ENCODE measurements at regions not wholly inside any gene's neighbourhood (a gene's known extent, or its start where the extent isn't known, plus 50 kb on each side); places are given as distances from the start of the nearest gene placed in this dataset.

- H3K9ac ChIP-seq (ENCODE audit: control insufficient read depth, insufficient read depth, low read length) = no peak overlapping the region
- no peak overlapping the region for H3K4me2 ChIP-seq (ENCODE audit: control insufficient read depth, insufficient read depth)
- no peaks in the 10 kb centered on the region for H3K36me3 ChIP-seq (ENCODE audit: control insufficient read depth in 2 of 2, insufficient read depth in 2 of 2, low read length in 1 of 2)
- no TSS peak for BruUV-seq (replicated peaks)
- H3K9me3 ChIP-seq (replicated peaks; ENCODE audit: control insufficient read depth, insufficient read depth, low read length) = no peaks in the 10 kb centered on the region
- no peaks in the 10 kb centered on the region for H3K4me1 ChIP-seq (ENCODE audit: control insufficient read depth, insufficient read depth, low read length)
- no peaks in the 10 kb centered on the region for H4K20me1 ChIP-seq (ENCODE audit: control insufficient read depth, insufficient read depth)
- no peak overlapping the region for H3K27ac ChIP-seq (ENCODE audit: control insufficient read depth, insufficient read depth)
- intact Hi-C loops (cut with micrococcal nuclease; ENCODE audit: unreplicated experiment) (no loop called here), in situ Hi-C loops (cut with MboI) (no loop called here)
- no peak overlapping the region for H3K4me3 ChIP-seq
- ATAC-seq (no peak), DNase-seq (ENCODE audit: low read depth, low spot score) (no peak), FAIRE-seq (no peak)
- H3K79me2 ChIP-seq (ENCODE audit: control insufficient read depth, insufficient read depth, low read length) = no peaks in the 10 kb centered on the region
- SMC1A ChIA-PET (ENCODE audit: uncharacterized antibody, unreplicated experiment) = interaction anchor here (0.7 to 2.6 kb wide), 8 partner anchors 10 to 47 kb away, joined by 3 to 10 read pairs (median 4); no protein-coding TSS in a partner anchor
- CTCF ChIA-PET = interaction anchor here (0.8 to 1.4 kb wide), 2 partner anchors 9 to 10 kb away, joined by 3 read pairs; no protein-coding TSS in a partner anchor
- POLR2A ChIA-PET = no interaction called here
- 14% methylated on average over 3 of the region's 3 CpGs for WGBS (ENCODE audit: insufficient coverage, insufficient replicate concordance, low lambda C conversion rate, missing lambda C conversion rate)
- H2AFZ ChIP-seq (ENCODE audit: control insufficient read depth, low read depth, low read length) = no peak overlapping the region
- H3K27me3 ChIP-seq (replicated peaks in 1 of 2; ENCODE audit: control insufficient read depth in 2 of 2, insufficient read depth in 2 of 2, low read length in 1 of 2) = no peaks in the 10 kb centered on the region
- TF ChIP-seq BCL11A (IDR thresholded peaks at IDR 0.05; ENCODE audit: low read depth, low read length) (no peak), DPF2 (IDR thresholded peaks at IDR 0.05) (no peak), NFXL1 (IDR thresholded peaks at IDR 0.05; ENCODE audit: borderline replicate concordance) (no peak), ASH2L (IDR thresholded peaks at IDR 0.05; ENCODE audit: borderline replicate concordance, low read depth) (no peak)
- RAD21 ChIA-PET (ENCODE audit: unreplicated experiment) = interaction anchor here (0.8 to 2.2 kb wide), 4 partner anchors 11 to 25 kb away, joined by 3 to 21 read pairs (median 4); no protein-coding TSS in a partner anchor
Measured at GRCh38 chr6:93165850-93166430, 253.4 kb downstream of the EPHA7 start.

- no peak overlapping the region for H2AFZ ChIP-seq (ENCODE audit: control insufficient read depth, low read depth, low read length)
- FAIRE-seq = no peak
- H4K20me1 ChIP-seq (ENCODE audit: control insufficient read depth, insufficient read depth) = no peaks in the 10 kb centered on the region
- no peak overlapping the region for H3K27ac ChIP-seq (ENCODE audit: control insufficient read depth, insufficient read depth)
- ChIA-PET POLR2A (no interaction called here), CTCF (interaction anchor here (0.9 kb wide), 1 partner anchor 10 kb away, joined by 4 read pairs; no protein-coding TSS in a partner anchor), SMC1A (ENCODE audit: uncharacterized antibody, unreplicated experiment) (interaction anchor here (1.1 to 2.6 kb wide), 5 partner anchors 11 to 75 kb away, joined by 3 to 10 read pairs (median 3); no protein-coding TSS in a partner anchor), RAD21 (ENCODE audit: unreplicated experiment) (interaction anchor here (0.5 to 0.8 kb wide), 2 partner anchors 24 to 25 kb away, joined by 3 read pairs; no protein-coding TSS in a partner anchor)
- intact Hi-C loops (cut with micrococcal nuclease; ENCODE audit: unreplicated experiment) = no loop called here
- in situ Hi-C loops (cut with MboI) = no loop called here
- DNase-seq (ENCODE audit: low read depth, low spot score) = no peak
- TF ChIP-seq PKNOX1 (IDR thresholded peaks at IDR 0.05) (no peak), ATF2 (IDR thresholded peaks at IDR 0.05; ENCODE audit: low read length) (no peak), TCF3 (IDR thresholded peaks at IDR 0.05; ENCODE audit: borderline replicate concordance, insufficient read depth, low read depth, low read length) (no peak), KAT2A (conservative IDR thresholded peaks at IDR 0.05; ENCODE audit: control insufficient read depth, low read depth, low read length) (no peak)
- no peaks in the 10 kb centered on the region for H3K79me2 ChIP-seq (ENCODE audit: control insufficient read depth, insufficient read depth, low read length)
- no peak for ATAC-seq
- H3K27me3 ChIP-seq (replicated peaks in 1 of 2; ENCODE audit: control insufficient read depth in 2 of 2, insufficient read depth in 2 of 2, low read length in 1 of 2) = no peaks in the 10 kb centered on the region
- H3K4me1 ChIP-seq (ENCODE audit: control insufficient read depth, insufficient read depth, low read length) = no peaks in the 10 kb centered on the region
- no peaks in the 10 kb centered on the region for H3K9me3 ChIP-seq (replicated peaks; ENCODE audit: control insufficient read depth, insufficient read depth, low read length)
- H3K4me3 ChIP-seq = no peak overlapping the region
- BruUV-seq (replicated peaks) = no TSS peak
- H3K36me3 ChIP-seq (ENCODE audit: control insufficient read depth in 2 of 2, insufficient read depth in 2 of 2, low read length in 1 of 2) = no peaks in the 10 kb centered on the region
- H3K9ac ChIP-seq (ENCODE audit: control insufficient read depth, insufficient read depth, low read length) = no peak overlapping the region
- H3K4me2 ChIP-seq (ENCODE audit: control insufficient read depth, insufficient read depth) = no peak overlapping the region
Measured at GRCh38 chr6:93164781-93165180, 254.6 kb downstream of the EPHA7 start.

Measured in GM12878 (cell line).